ENCODE measurements at regions not wholly inside any gene's neighbourhood (a gene's known extent, or its start where the extent isn't known, plus 50 kb on each side); places are given as distances from the start of the nearest gene placed in this dataset.

- no peak overlapping the region for H3K4me3 ChIP-seq (ENCODE audit: extremely low read depth in 1 of 4, insufficient read depth in 2 of 4, low read depth in 3 of 4, low read length in 4 of 4)
- H2BK20ac ChIP-seq (ENCODE audit: low read length), result no peak overlapping the region
- H2AK5ac ChIP-seq (ENCODE audit: low read depth, low read length), result no peak overlapping the region
- H4K91ac ChIP-seq (replicated peaks; ENCODE audit: insufficient read length, low read length), result no peak overlapping the region
- POLR2A ChIA-PET (ENCODE audit: partially characterized antibody), result no interaction called here
- H3K36me3 ChIP-seq (ENCODE audit: control insufficient read depth in 2 of 4, insufficient read depth in 4 of 4, low read length in 3 of 4), result no peaks in the 10 kb centered on the region
- no peak overlapping the region for H2AFZ ChIP-seq (ENCODE audit: low read length)
- H3K9me3 ChIP-seq (ENCODE audit: insufficient read depth in 2 of 2, low read depth in 1 of 2, low read length in 1 of 2), result no peaks in the 10 kb centered on the region
- no peak overlapping the region for H3K27ac ChIP-seq (ENCODE audit: low read depth, low read length)
- no peak overlapping the region for H3K4ac ChIP-seq (replicated peaks; ENCODE audit: insufficient read length, low read depth, low read length)
- H3K9ac ChIP-seq (replicated peaks in 1 of 4; ENCODE audit: extremely low read depth in 1 of 4, low read depth in 3 of 4, low read length in 3 of 4), result no peak overlapping the region
- no peak overlapping the region for H2BK120ac ChIP-seq (replicated peaks; ENCODE audit: low read depth, low read length)
- DNase-seq (ENCODE audit: low read depth in 1 of 2, low spot score in 2 of 2), result no peak
- H3K79me2 ChIP-seq (ENCODE audit: control insufficient read depth in 1 of 2, insufficient read depth in 2 of 2, low read length in 2 of 2), result no peaks in the 10 kb centered on the region
- 61% methylated on average over 3 of the region's 3 CpGs; no CpG with 5 or more reads in 1 of the 2 experiments for WGBS, 2 experiments (ENCODE audit: extremely low coverage in 1 of 2, insufficient coverage in 1 of 2, insufficient read length in 1 of 2, insufficient replicate concordance in 2 of 2, low coverage in 1 of 2, low lambda C conversion rate in 2 of 2, missing lambda C conversion rate in 1 of 2)
- CTCF ChIA-PET (ENCODE audit: partially characterized antibody), result interaction anchor here (0.6 to 1.5 kb wide), 4 partner anchors 9 to 77 kb away, joined by 3 to 4 read pairs (median 3); no protein-coding TSS in a partner anchor
- no peaks in the 10 kb centered on the region for H3K4me1 ChIP-seq (replicated peaks in 1 of 4; ENCODE audit: control insufficient read depth in 3 of 4, insufficient read depth in 4 of 4, low read length in 3 of 4)
- FAIRE-seq, result no peak
- H3K56ac ChIP-seq (replicated peaks; ENCODE audit: insufficient read length, low read depth, low read length), result no peak overlapping the region
- H3K23me2 ChIP-seq (ENCODE audit: low read depth, low read length), result no peaks in the 10 kb centered on the region
- no peak overlapping the region for H4K5ac ChIP-seq (ENCODE audit: insufficient read length, low read depth, low read length)
- no peak overlapping the region for H4K8ac ChIP-seq (ENCODE audit: extremely low read depth, insufficient read depth, low read length)
- no peaks in the 10 kb centered on the region for H4K20me1 ChIP-seq (replicated peaks in 1 of 2; ENCODE audit: control insufficient read depth in 1 of 2, insufficient read depth in 2 of 2, low read length in 2 of 2)
- no peaks in the 10 kb centered on the region for H3K27me3 ChIP-seq (replicated peaks in 1 of 4; ENCODE audit: control insufficient read depth in 3 of 4, extremely low read depth in 1 of 4, insufficient read depth in 3 of 4, low read length in 3 of 4)
- H2BK12ac ChIP-seq (ENCODE audit: low read depth, low read length), result no peak overlapping the region
- H2BK5ac ChIP-seq (ENCODE audit: low read depth, low read length), result no peak overlapping the region
- no peak overlapping the region for H2BK15ac ChIP-seq (ENCODE audit: low read length)
- H3K23ac ChIP-seq (ENCODE audit: insufficient read length), result no peak overlapping the region
- TF ChIP-seq EGR1 (IDR thresholded peaks at IDR 0.05; ENCODE audit: borderline replicate concordance, low read depth, low read length) (no peak), SP4 (IDR thresholded peaks at IDR 0.05; ENCODE audit: low read length) (no peak), JUN (IDR thresholded peaks at IDR 0.05; ENCODE audit: low read depth, low read length) (no peak), RNF2 (IDR thresholded peaks at IDR 0.05; ENCODE audit: borderline replicate concordance, low read depth, low read length, missing control alignments, poor library complexity, severe bottlenecking) (no peak), PHF8 (conservative IDR thresholded peaks at IDR 0.05; ENCODE audit: low read depth, low read length) (no peak), POU5F1 (IDR thresholded peaks at IDR 0.05; ENCODE audit: low read depth, low read length) (no peak), CREB1 (IDR thresholded peaks at IDR 0.05) (no peak), ATF2 (IDR thresholded peaks at IDR 0.05; ENCODE audit: low read length) (no peak), KDM5A (IDR thresholded peaks at IDR 0.05; ENCODE audit: low read length) (no peak), SIN3A (conservative IDR thresholded peaks at IDR 0.05 in 1 of 2, IDR thresholded peaks at IDR 0.05 in 1 of 2; ENCODE audit: low read depth in 1 of 2, low read length in 2 of 2) (no peak)
- H3K4me2 ChIP-seq (ENCODE audit: insufficient read depth in 1 of 2, low read depth in 2 of 2, low read length in 2 of 2), result no peak overlapping the region
- H3K14ac ChIP-seq (ENCODE audit: insufficient read length), result no peak overlapping the region
- H3K18ac ChIP-seq (ENCODE audit: extremely low read depth, low read length), result no peak overlapping the region
- no peaks in the 10 kb centered on the region for H3K79me1 ChIP-seq (ENCODE audit: low read depth, low read length)
Observed at GRCh38 chr2:175766880-175767279, 235.2 kb downstream of the LNPK start.

Data from H1 (cell line).